ENCODE measurements at regions not wholly inside any gene's neighbourhood (a gene's known extent, or its start where the extent isn't known, plus 50 kb on each side); places are given as distances from the start of the nearest gene placed in this dataset.

- TF ChIP-seq CTCF (IDR thresholded peaks at IDR 0.05) (no peak), POLR2A (IDR thresholded peaks at IDR 0.05) (no peak)
Measured at GRCh38 chr9:17019398-17019797, 115.4 kb upstream of the CNTLN start.
